IPS-20b (cell line): ENCODE measurements at regions not wholly inside any gene's neighbourhood (a gene's known extent, or its start where the extent isn't known, plus 50 kb on each side); places are given as distances from the start of the nearest gene placed in this dataset.

Experiments used
- H3K27ac ChIP-seq: one replicate; pipeline ENCODE4 v1.5.1; 2013; ENCODE audit warnings: low read length
- H3K27me3 ChIP-seq: 2 replicates; pipeline ENCODE4 v1.6.1; 2013; ENCODE audit warnings: mild to moderate bottlenecking, low read length, inconsistent platforms; ENCODE audit not compliant: insufficient read depth
- H3K36me3 ChIP-seq: 2 replicates; pipeline ENCODE4 v1.6.1; 2013; ENCODE audit warnings: low read depth, mild to moderate bottlenecking, inconsistent platforms, low read length, moderate library complexity; ENCODE audit not compliant: insufficient read depth
- H3K4me1 ChIP-seq: 2 replicates; pipeline ENCODE4 v1.6.1; 2013; ENCODE audit warnings: mild to moderate bottlenecking, control low read depth, inconsistent platforms, low read length, moderate library complexity; ENCODE audit not compliant: insufficient read depth
- H3K4me3 ChIP-seq: 2 replicates; pipeline ENCODE4 v1.5.1; 2013; ENCODE audit warnings: mild to moderate bottlenecking, low read length, inconsistent platforms
- H3K9ac ChIP-seq: 2 replicates; pipeline ENCODE4 v1.6.1; 2013; ENCODE audit warnings: low read depth, mild to moderate bottlenecking, inconsistent platforms, low read length, moderate library complexity
- H3K9me3 ChIP-seq: 2 replicates; pipeline ENCODE4 v1.6.1; 2013; ENCODE audit warnings: mild to moderate bottlenecking, low read depth, low read length, inconsistent platforms; ENCODE audit not compliant: insufficient read depth

DNA sequence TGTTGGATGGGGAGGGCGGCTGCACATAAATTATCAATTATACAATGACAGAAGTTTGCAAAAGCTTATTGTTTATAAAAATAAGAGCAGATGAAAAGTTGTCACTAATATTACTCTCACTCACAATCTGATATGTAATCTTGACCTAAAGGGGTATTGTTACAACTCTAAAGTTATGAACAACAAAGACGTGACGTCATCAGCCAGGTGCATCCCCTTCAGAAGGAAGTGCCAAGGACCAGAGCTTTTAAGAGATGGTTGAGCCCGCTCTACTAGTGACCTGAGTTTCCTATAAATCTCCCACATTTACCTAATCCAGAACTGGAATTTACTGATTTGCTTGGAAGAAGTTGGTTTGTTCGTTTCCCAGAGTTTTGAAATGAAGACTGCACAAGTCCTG lies 247.7 kb upstream of the MGMT start:
- Histone ChIP-seq H3K27ac (no peak overlapping the region), H3K9me3 (no peaks in the 10 kb centered on the region), H3K27me3 (no peaks in the 10 kb centered on the region), H3K4me3 (no peak overlapping the region), H3K36me3 (no peaks in the 10 kb centered on the region), H3K4me1 (no peaks in the 10 kb centered on the region; the same call in 1 of the 2 replicates), H3K9ac (no peak overlapping the region)

DNA sequence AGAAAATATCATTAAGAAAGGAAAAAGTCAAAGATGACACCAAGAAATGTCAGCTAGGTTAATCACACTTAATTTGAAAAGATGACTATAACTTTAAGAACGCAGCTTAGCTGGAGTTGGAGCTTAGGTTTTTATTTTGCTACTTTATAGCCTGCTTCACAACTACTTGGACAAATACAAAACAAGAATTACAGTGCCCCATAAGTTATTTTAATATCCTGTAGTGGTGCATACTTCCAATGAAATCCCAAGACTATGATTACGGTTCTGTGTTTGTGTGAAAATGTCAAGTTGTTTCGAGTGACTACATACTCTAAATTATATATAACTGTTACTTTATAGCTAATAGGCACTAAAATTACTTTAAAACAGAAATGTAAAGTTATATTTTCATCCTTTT lies 244.6 kb upstream of the MGMT start:
- H3K9ac ChIP-seq: no peak overlapping the region

DNA sequence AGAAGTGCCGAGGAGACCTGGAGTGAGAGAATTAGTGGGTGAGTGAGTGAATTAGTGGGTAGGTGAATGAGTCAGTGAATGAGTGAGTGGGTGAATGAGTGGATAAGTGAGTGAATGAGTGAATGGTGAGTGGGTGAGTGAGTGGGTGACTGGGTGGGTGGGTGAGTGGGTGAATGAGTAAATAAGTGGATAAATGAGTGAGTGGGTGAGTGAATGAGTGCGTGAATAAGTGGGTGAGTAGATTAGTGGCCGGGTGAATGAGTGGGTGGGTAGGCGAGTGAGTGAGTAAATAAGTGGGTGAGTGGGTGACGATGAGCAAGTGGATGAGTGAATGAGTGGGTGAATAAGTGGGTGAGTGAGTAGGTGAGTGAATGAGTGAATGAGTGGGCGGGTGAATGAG lies 243.7 kb upstream of the MGMT start:
- H3K36me3 ChIP-seq: no peaks in the 10 kb centered on the region
- H3K9ac ChIP-seq: no peak overlapping the region
- H3K9me3 ChIP-seq: no peaks in the 10 kb centered on the region
- no peaks in the 10 kb centered on the region; the same call in 1 of the 2 replicates for H3K4me1 ChIP-seq
- H3K27ac ChIP-seq: no peak overlapping the region
- no peaks in the 10 kb centered on the region for H3K27me3 ChIP-seq
- H3K4me3 ChIP-seq: no peak overlapping the region

More for the DNA sequence above, 244.6 kb upstream of the MGMT start:
- no peak overlapping the region for H3K27ac ChIP-seq
- no peak overlapping the region for H3K4me3 ChIP-seq
- no peaks in the 10 kb centered on the region for H3K36me3 ChIP-seq
- no peaks in the 10 kb centered on the region for H3K27me3 ChIP-seq
- no peaks in the 10 kb centered on the region for H3K9me3 ChIP-seq
- no peaks in the 10 kb centered on the region; the same call in 1 of the 2 replicates for H3K4me1 ChIP-seq

DNA sequence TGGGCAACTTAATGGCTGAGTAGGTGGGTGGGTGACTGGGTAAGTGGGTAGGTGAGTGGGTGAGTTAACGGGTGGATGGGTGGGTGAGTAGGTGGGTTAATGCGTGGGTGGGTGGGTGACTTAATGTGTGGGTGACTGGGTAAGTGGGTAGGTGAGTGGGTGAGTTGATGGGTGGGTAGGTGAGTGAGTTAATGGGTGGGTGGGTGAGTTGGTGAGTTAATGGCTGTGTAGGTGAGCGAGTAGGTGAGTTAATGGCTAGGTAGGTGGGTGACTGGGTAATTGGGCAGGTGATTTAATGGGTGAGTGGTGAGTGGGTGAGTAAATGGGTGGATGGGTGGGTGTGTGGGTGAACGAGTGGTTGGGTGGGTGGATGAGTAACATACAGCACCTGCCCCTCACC lies 243.0 kb upstream of the MGMT start:
- Histone ChIP-seq H3K4me3 (no peak overlapping the region), H3K9me3 (no peaks in the 10 kb centered on the region), H3K4me1 (no peaks in the 10 kb centered on the region; the same call in 1 of the 2 replicates), H3K27ac (no peak overlapping the region), H3K9ac (no peak overlapping the region), H3K36me3 (no peaks in the 10 kb centered on the region), H3K27me3 (no peaks in the 10 kb centered on the region)

DNA sequence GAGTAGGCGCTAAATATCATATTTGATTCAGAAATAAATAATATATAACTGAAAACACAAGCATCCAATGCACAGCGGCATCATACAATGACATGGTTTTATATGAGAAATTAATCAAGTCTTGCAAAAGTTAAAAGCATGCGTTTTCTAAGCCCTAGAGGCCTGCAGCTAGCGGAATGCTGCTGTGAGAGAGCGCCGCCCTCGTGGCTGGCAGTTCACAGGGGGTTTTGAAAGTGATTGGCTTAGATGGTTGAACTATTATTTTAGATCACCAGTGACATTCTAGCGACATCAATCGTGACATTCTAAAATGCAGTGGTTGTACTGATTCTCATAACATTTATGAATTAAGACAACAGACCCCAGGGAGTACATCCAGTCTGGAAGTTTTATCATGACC lies 235.2 kb upstream of the MGMT start:
- H3K27me3 ChIP-seq: no peaks in the 10 kb centered on the region
- no peaks in the 10 kb centered on the region for H3K36me3 ChIP-seq
- no peak overlapping the region for H3K27ac ChIP-seq
- no peaks in the 10 kb centered on the region for H3K9me3 ChIP-seq
- H3K4me3 ChIP-seq: no peak overlapping the region
- no peak overlapping the region for H3K9ac ChIP-seq
- no peaks in the 10 kb centered on the region for H3K4me1 ChIP-seq

DNA sequence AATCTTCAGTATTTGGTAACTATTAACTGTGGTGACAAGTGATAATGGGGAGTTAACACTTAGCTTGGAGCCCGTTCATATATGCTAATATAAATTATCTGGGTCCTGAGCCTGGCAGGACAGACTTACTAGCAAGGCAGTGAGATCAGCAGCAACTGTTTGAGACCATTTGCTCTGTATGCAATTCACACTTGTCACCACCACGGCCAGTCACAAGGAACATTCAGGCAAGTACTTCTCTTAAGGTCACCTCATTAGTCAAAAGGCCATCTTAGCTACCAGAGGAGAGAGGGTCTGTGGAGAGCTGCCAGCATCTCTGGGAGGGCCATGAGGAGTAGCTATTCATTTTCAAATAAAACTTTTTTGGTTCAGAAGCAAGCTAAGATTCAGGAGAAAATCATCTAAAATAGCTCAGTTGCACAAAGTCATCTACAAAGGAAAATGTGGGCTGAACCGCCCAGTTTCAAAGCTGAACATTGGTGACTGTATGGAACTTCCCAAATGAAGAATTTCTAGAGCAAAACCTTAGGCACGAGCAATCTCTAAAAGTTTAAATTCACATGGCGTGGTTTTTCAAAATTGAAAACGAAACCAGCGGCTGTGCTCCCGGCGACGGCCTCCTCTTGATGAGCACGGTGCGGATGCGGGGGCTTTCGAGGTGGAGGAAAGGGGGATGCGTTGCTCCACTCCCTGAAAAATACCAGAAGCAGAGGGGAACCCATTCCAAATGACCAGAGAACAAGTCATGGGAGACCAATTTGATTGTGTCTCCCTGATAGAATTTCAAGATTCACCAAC lies 233.5 kb upstream of the MGMT start:
- H3K36me3 ChIP-seq: no peaks in the 10 kb centered on the region
- H3K9me3 ChIP-seq: no peaks in the 10 kb centered on the region
- H3K27ac ChIP-seq: no peak overlapping the region
- H3K9ac ChIP-seq: no peak overlapping the region
- no peaks in the 10 kb centered on the region for H3K27me3 ChIP-seq
- H3K4me3 ChIP-seq: no peak overlapping the region
- no peaks in the 10 kb centered on the region for H3K4me1 ChIP-seq

DNA sequence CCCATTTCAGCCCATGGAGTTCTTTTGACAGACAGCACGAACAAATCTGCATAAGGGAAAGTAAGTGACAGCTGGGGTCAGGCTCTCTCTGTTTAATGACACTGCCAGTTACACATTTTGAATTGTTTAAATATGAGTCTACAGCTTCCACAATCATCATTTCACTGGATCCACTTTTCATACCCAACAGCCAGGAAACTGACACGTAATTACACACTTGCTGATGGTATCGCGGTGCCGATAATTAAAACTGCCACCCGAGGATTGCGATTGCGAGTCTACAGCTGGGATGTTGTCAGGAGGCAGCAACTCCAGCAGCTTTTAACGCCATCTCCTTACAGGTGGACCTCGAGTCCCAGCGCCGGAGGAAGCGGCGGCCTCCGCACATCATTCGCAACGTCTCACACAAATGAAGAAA lies 230.8 kb upstream of the MGMT start:
- H3K9ac ChIP-seq: no peak overlapping the region
- H3K9me3 ChIP-seq: no peaks in the 10 kb centered on the region
- H3K4me3 ChIP-seq: no peak overlapping the region

DNA sequence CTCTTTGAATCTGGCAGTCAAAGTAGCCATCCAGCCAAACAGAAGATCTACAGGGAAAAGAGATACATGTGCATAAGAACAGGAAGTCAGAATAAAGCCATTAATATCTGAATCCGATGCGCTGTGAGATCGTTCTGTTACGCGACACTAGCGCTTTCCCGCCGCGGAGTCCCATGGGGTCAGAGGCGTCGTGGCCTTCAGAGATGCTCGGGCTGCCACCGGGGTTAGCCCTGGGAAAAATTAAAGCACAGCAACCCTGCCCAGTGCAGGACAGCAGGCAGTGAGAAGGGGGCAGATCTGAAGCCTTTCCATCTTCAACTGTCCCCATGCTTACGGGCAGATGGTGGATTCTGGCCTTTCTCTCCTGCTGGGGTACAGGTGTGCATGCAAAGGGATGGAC lies 225.6 kb upstream of the MGMT start:
- Histone ChIP-seq H3K9ac (no peak overlapping the region), H3K9me3 (no peaks in the 10 kb centered on the region), H3K27ac (no peak overlapping the region), H3K4me1 (no peaks in the 10 kb centered on the region), H3K36me3 (no peaks in the 10 kb centered on the region), H3K4me3 (no peak overlapping the region), H3K27me3 (no peaks in the 10 kb centered on the region)

More for the DNA sequence above, 230.8 kb upstream of the MGMT start:
- H3K27me3 ChIP-seq: no peaks in the 10 kb centered on the region
- H3K36me3 ChIP-seq: no peaks in the 10 kb centered on the region
- H3K4me1 ChIP-seq: no peaks in the 10 kb centered on the region
- H3K27ac ChIP-seq: no peak overlapping the region

- no peaks in the 10 kb centered on the region for H3K4me1 ChIP-seq
- no peaks in the 10 kb centered on the region for H3K36me3 ChIP-seq
- H3K9ac ChIP-seq: no peak overlapping the region
- H3K27ac ChIP-seq: no peak overlapping the region
- no peak overlapping the region for H3K4me3 ChIP-seq
- H3K9me3 ChIP-seq: no peaks in the 10 kb centered on the region
- no peaks in the 10 kb centered on the region for H3K27me3 ChIP-seq
Measured at GRCh38 chr10:129244298-129244697, 222.7 kb upstream of the MGMT start.

GRCh38 chr10:129244757-129245156 lies 222.3 kb upstream of the MGMT start:
- H3K4me3 ChIP-seq: no peak overlapping the region
- no peaks in the 10 kb centered on the region for H3K4me1 ChIP-seq
- H3K27me3 ChIP-seq: no peaks in the 10 kb centered on the region
- no peak overlapping the region for H3K9ac ChIP-seq
- H3K27ac ChIP-seq: no peak overlapping the region
- H3K9me3 ChIP-seq: no peaks in the 10 kb centered on the region
- H3K36me3 ChIP-seq: no peaks in the 10 kb centered on the region

- no peak overlapping the region for H3K27ac ChIP-seq
- H3K9ac ChIP-seq: no peak overlapping the region
- no peaks in the 10 kb centered on the region for H3K27me3 ChIP-seq
- no peaks in the 10 kb centered on the region for H3K36me3 ChIP-seq
- no peaks in the 10 kb centered on the region for H3K4me1 ChIP-seq
- no peaks in the 10 kb centered on the region; the same call in 1 of the 2 replicates for H3K9me3 ChIP-seq
- H3K4me3 ChIP-seq: no peak overlapping the region
Measured at GRCh38 chr10:129253161-129253864, 213.7 kb upstream of the MGMT start.

- Histone ChIP-seq H3K27me3 (no peaks in the 10 kb centered on the region), H3K27ac (no peak overlapping the region)
Measured at GRCh38 chr10:129253865-129254179, 213.2 kb upstream of the MGMT start.

More at GRCh38 chr10:129253865-129254179, 213.2 kb upstream of the MGMT start:
- H3K9ac ChIP-seq: no peak overlapping the region
- no peaks in the 10 kb centered on the region for H3K36me3 ChIP-seq
- H3K4me3 ChIP-seq: no peak overlapping the region
- H3K9me3 ChIP-seq: no peaks in the 10 kb centered on the region; the same call in 1 of the 2 replicates
- no peaks in the 10 kb centered on the region for H3K4me1 ChIP-seq
